ENCODE measurements at regions not wholly inside any gene's neighbourhood (a gene's known extent, or its start where the extent isn't known, plus 50 kb on each side); places are given as distances from the start of the nearest gene placed in this dataset.

- no peak for TF ChIP-seq CTCF (IDR thresholded peaks at IDR 0.05 in 8 of 11, conservative IDR thresholded peaks at IDR 0.05 in 3 of 11)
- no peak for TF ChIP-seq POLR2A (IDR thresholded peaks at IDR 0.05)
Measured at GRCh38 chr21:16211339-16212303, 481.8 kb downstream of the USP25 start.

All from spleen (tissue), 7 donors.